Smooth muscle cell (in vitro differentiated cells): ENCODE measurements at regions not wholly inside any gene's neighbourhood (a gene's known extent, or its start where the extent isn't known, plus 50 kb on each side); places are given as distances from the start of the nearest gene placed in this dataset.

ENCODE experiments used
- DNase-seq: peaks from one replicate; lab custom pipeline; 2025; ENCODE audit not compliant: unreplicated experiment; lab: John Stamatoyannopoulos, UW
- H2AFZ ChIP-seq: fragments of 200-600 bp; sonication (generic); 2 replicates; pipeline ENCODE4 v1.6.0; 2016; ENCODE audit warnings: antibody characterized with exemption, low read depth, mild to moderate bottlenecking
- H3F3A ChIP-seq: fragments of 200-600 bp; sonication (generic); 2 replicates; pipeline ENCODE4 v1.6.0; 2017; ENCODE audit warnings: antibody characterized with exemption, low read depth
- H3K27ac ChIP-seq: fragments of 200-600 bp; sonication (generic); 2 replicates; pipeline ENCODE4 v1.5.1; 2016; ENCODE audit warnings: low read depth, mild to moderate bottlenecking
- H3K27me3 ChIP-seq: fragments of 200-600 bp; sonication (generic); 2 replicates; pipeline ENCODE4 v1.6.1; 2016; ENCODE audit warnings: low read depth, mild to moderate bottlenecking
- H3K36me3 ChIP-seq: fragments of 200-600 bp; sonication (generic); 2 replicates; pipeline ENCODE4 v1.5.1; 2016; ENCODE audit warnings: low read depth
- H3K4me1 ChIP-seq: fragments of 200-600 bp; sonication (generic); 2 replicates; pipeline ENCODE4 v1.5.1; 2016; ENCODE audit warnings: low read depth
- H3K4me2 ChIP-seq: fragments of 200-600 bp; sonication (generic); 2 replicates; pipeline ENCODE4 v1.6.0; 2016; ENCODE audit warnings: mild to moderate bottlenecking
- H3K4me3 ChIP-seq: fragments of 200-600 bp; sonication (generic); 2 replicates; pipeline ENCODE4 v1.5.1; 2016; ENCODE audit warnings: mild to moderate bottlenecking
- H3K79me2 ChIP-seq: fragments of 200-600 bp; sonication (generic); 2 replicates; pipeline ENCODE4 v1.6.0; 2016; ENCODE audit warnings: low read depth, mild to moderate bottlenecking
- H3K9ac ChIP-seq: fragments of 200-600 bp; sonication (generic); 2 replicates; pipeline ENCODE4 v1.6.0; 2016; ENCODE audit warnings: low read depth
- H3K9me3 ChIP-seq: fragments of 200-600 bp; sonication (generic); replicated peaks from 2 replicates; pipeline ENCODE4 v1.5.1; 2016; ENCODE audit warnings: low read depth
- H4K20me1 ChIP-seq: fragments of 200-600 bp; sonication (generic); 2 replicates; pipeline ENCODE4 v1.6.0; 2016; ENCODE audit warnings: low read depth
- CTCF ChIP-seq: fragments of 200-600 bp; sonication (generic); IDR thresholded peaks from 2 replicates; pipeline ENCODE4 v1.5.1; 2017; ENCODE audit warnings: borderline replicate concordance, mild to moderate bottlenecking, antibody characterized with exemption; ENCODE audit not compliant: insufficient read depth, poor library complexity, severe bottlenecking
- WGBS: methylation state at CpG from one replicate; pipeline ENCODE4 v1.1.7; 2016; ENCODE audit warnings: low lambda C conversion rate; 5-methylcytosine and 5-hydroxymethylcytosine counted together

DNA sequence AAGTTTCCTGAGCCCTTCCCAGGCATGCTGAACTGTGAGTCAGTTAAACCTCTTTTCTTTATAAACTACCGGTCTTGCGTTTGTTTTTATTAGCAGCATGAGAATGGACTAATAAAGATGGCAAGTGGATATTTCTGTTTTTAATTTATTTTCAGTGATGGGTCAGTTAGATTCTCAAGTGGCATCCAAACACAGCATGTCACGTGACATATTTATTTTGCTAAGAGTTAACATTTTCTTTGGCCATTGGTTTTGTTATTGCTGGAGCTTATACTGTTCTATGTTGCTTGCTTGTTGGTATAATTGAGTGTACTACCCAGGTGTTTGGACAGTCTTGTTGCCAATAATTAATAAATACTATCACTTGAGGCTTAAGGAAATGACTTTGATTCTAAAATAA lies 181.7 kb upstream of the MALRD1 start:
- H2AFZ ChIP-seq = no peak overlapping the region
- no peak overlapping the region for H3K4me2 ChIP-seq
- H3K4me1 ChIP-seq = no peaks in the 10 kb centered on the region
- H4K20me1 ChIP-seq = no peaks in the 10 kb centered on the region
- H3F3A ChIP-seq = no peaks in the 10 kb centered on the region
- no peak for DNase-seq
- no peaks in the 10 kb centered on the region for H3K27me3 ChIP-seq
- 85% methylated on average over 3 of the region's 3 CpGs for whole genome bisulfite sequencing
- H3K79me2 ChIP-seq = no peaks in the 10 kb centered on the region
- no peak for TF ChIP-seq CTCF
- no peaks in the 10 kb centered on the region for H3K36me3 ChIP-seq
- no peak overlapping the region for H3K27ac ChIP-seq
- no peak overlapping the region for H3K9ac ChIP-seq
- no peak overlapping the region for H3K4me3 ChIP-seq
- H3K9me3 ChIP-seq = no peaks in the 10 kb centered on the region

DNA sequence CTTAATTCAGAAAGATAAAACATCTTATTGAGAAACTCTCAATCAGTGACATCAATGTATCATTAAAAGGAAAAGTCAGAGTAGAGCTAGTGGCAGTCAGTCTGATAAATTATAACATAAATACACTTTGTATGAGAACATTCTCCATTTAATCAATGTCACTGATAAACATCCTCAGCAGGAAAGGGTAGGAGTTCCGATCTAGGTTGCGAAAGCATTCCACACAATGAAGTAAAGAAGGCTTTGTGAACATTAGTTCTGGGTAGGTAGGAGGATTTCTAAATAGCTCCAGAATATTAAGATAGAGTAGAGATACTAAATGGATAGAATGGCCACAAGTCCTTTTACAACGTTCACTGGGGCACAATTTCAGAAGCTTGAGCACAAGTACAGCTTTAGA lies 179.7 kb upstream of the MALRD1 start:
- TF ChIP-seq CTCF = no peak
- Histone ChIP-seq H3K27ac (no peak overlapping the region), H3K27me3 (no peaks in the 10 kb centered on the region)

DNA sequence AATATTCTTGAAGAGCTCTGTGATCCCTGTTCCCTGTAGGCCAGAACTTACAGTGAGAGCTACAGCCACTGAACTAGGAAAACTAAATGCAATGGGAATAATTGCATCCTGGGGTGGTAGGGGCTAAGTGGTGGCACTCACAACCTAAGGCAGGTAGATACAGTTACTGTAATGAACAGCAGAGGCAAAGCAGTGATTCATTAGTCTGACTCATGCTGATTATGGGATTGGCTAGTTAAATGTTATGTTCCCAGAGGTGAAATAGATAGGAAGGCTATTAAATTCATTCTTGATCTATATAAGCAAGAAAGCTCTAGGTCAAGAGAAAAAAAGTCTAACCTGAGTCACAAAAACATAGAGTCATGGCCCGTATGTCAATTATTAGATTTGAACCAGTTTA lies 173.1 kb upstream of the MALRD1 start:
- Histone ChIP-seq H3K27me3 (no peaks in the 10 kb centered on the region), H3K9me3 (no peaks in the 10 kb centered on the region), H3K4me3 (no peak overlapping the region), H3K27ac (no peak overlapping the region), H3K4me2 (no peak overlapping the region), H3K36me3 (no peaks in the 10 kb centered on the region), H3K79me2 (no peaks in the 10 kb centered on the region), H2AFZ (no peak overlapping the region), H3F3A (no peaks in the 10 kb centered on the region), H3K4me1 (no peaks in the 10 kb centered on the region), H4K20me1 (no peaks in the 10 kb centered on the region), H3K9ac (no peak overlapping the region)
- no peak for TF ChIP-seq CTCF
- no peak for DNase-seq
- WGBS = 91% methylated on average over 1 of the region's 1 CpG

More for the DNA sequence above, 179.7 kb upstream of the MALRD1 start:
- no peaks in the 10 kb centered on the region for H4K20me1 ChIP-seq
- H3F3A ChIP-seq = no peaks in the 10 kb centered on the region
- DNase-seq = no peak
- no peak overlapping the region for H3K9ac ChIP-seq
- no peaks in the 10 kb centered on the region for H3K36me3 ChIP-seq
- H3K4me2 ChIP-seq = no peak overlapping the region
- no peaks in the 10 kb centered on the region for H3K9me3 ChIP-seq
- no peaks in the 10 kb centered on the region for H3K79me2 ChIP-seq
- no peak overlapping the region for H2AFZ ChIP-seq
- no peak overlapping the region for H3K4me3 ChIP-seq
- no peaks in the 10 kb centered on the region for H3K4me1 ChIP-seq
- 91% methylated on average over 3 of the region's 3 CpGs for WGBS

GRCh38 chr10:18879284-18879683 lies 169.3 kb upstream of the MALRD1 start:
- Histone ChIP-seq H3K36me3 (no peaks in the 10 kb centered on the region), H3K27ac (no peak overlapping the region), H3F3A (no peaks in the 10 kb centered on the region), H4K20me1 (no peaks in the 10 kb centered on the region), H2AFZ (no peak overlapping the region), H3K4me3 (no peak overlapping the region), H3K4me1 (no peaks in the 10 kb centered on the region), H3K79me2 (no peaks in the 10 kb centered on the region), H3K9me3 (no peaks in the 10 kb centered on the region), H3K4me2 (no peak overlapping the region), H3K27me3 (no peaks in the 10 kb centered on the region), H3K9ac (no peak overlapping the region)
- TF ChIP-seq CTCF = no peak
- DNase-seq = no peak
- 92% methylated on average over 2 of the region's 2 CpGs for WGBS
